NCI-H460 (cell line): ENCODE measurements at regions not wholly inside any gene's neighbourhood (a gene's known extent, or its start where the extent isn't known, plus 50 kb on each side); places are given as distances from the start of the nearest gene placed in this dataset.
"Not testable (repeated sequence)": the region's sequence is repeated elsewhere in the genome, so short reads cannot be mapped to it uniquely, and the experiment has no call there.

Experiments used
- DNase-seq: peaks from one replicate; pipeline ENCODE4 v3.0.0-alpha.2; 2016; ENCODE audit warnings: low read depth; ENCODE audit errors: extremely low read depth

GRCh38 chr6:4725136-4725760, 51.0 kb upstream of the CDYL start:
- DNase-seq, result not testable (repeated sequence)

- DNase-seq, result not testable (repeated sequence)
These were observed 51.5 kb upstream of the CDYL start for GRCh38 chr6:4724727-4725126.

- no peak for DNase-seq
These were observed 52.8 kb upstream of the CDYL start for GRCh38 chr6:4723383-4723782.

- not testable (repeated sequence) for DNase-seq
These were observed 54.8 kb upstream of the CDYL start for GRCh38 chr6:4721368-4721767.

- DNase-seq, result no peak
These were observed 56.7 kb upstream of the CDYL start for GRCh38 chr6:4719491-4719890.

GRCh38 chr6:4717856-4718255, 58.3 kb upstream of the CDYL start:
- no peak for DNase-seq

GRCh38 chr6:4717124-4717523, 59.1 kb upstream of the CDYL start:
- no peak for DNase-seq

- DNase-seq, result no peak
These were observed 61.2 kb upstream of the CDYL start for GRCh38 chr6:4714961-4715501.

GRCh38 chr6:4712291-4712690, 63.9 kb upstream of the CDYL start:
- no peak for DNase-seq

GRCh38 chr6:4707011-4707410, 69.2 kb upstream of the CDYL start:
- DNase-seq, result no peak

GRCh38 chr6:4705809-4706208, 70.4 kb upstream of the CDYL start:
- no peak for DNase-seq

- DNase-seq, result no peak
These were observed 72.8 kb upstream of the CDYL start for GRCh38 chr6:4703382-4703781.

- no peak for DNase-seq
These were observed 77.1 kb upstream of the CDYL start for GRCh38 chr6:4698901-4699659.

- DNase-seq, result no peak
These were observed 82.8 kb upstream of the CDYL start for GRCh38 chr6:4693173-4693970.

- DNase-seq, result no peak
These were observed 83.5 kb upstream of the CDYL start for GRCh38 chr6:4692664-4693063.

- peak; percentile 75 for DNase-seq
These were observed 87.9 kb upstream of the CDYL start for GRCh38 chr6:4687989-4688947.

- DNase-seq, result no peak
These were observed 88.6 kb upstream of the CDYL start for GRCh38 chr6:4687656-4687988.

- no peak for DNase-seq
These were observed 93.6 kb upstream of the CDYL start for GRCh38 chr6:4682431-4683097.

- DNase-seq, result no peak
These were observed 97.5 kb upstream of the CDYL start for GRCh38 chr6:4678506-4679300.
